Right ventricle myocardium inferior (tissue), 1 donor: ENCODE measurements at regions not wholly inside any gene's neighbourhood (a gene's known extent, or its start where the extent isn't known, plus 50 kb on each side); places are given as distances from the start of the nearest gene placed in this dataset.

Experiments used
- ATAC-seq: fragments of 200-7000 bp; cut with Tn5 transposase; one replicate; pipeline ENCODE4 v1.9.1; 2020; ENCODE audit warnings: mild to moderate bottlenecking, moderate library complexity
- DNase-seq: peaks from one replicate; pipeline ENCODE4 v3.0.0; 2021; ENCODE audit errors: missing footprints
- intact Hi-C: fragments of 100-400 bp; cut with DNase I; formaldehyde crosslinking; loops from one replicate; pipeline ENCODE4 v1.11.0; 2022
- donor health status: DM: no; HTN: yes; CAD: no; lungs with severe emphysema.

DNA sequence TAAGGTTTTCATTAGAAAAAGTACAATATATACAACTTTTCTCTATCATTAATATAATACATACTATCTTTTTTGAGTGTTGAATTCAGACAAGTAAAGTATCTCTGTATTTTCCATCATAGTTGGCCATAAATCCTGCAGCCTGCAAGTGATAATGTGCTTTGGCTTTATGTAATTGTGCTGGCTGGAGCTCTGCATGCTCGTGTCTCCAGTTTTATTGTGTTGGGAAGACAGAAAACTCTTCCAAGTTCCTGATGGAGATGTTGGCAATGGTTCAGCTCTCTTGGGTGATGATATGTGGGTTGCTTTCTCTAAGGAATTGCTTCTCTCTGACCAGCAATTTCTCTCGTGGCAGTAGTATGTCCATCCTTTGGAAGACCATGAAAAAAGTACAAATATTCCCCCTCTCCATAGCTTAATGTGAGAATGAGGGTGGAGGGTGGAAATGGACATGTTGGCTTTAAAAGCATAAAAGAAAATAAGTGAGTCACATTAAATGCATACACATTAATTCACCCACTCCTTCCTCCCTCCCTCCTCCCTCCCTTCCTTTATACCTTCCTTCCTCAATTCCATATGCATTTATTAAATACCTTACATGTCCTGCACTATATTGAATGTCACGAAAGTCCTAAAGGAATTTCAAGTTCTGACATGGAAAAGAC lies 344.2 kb downstream of the MTX2 start:
- intact Hi-C loops: no loop called here
- ATAC-seq: no peak

DNA sequence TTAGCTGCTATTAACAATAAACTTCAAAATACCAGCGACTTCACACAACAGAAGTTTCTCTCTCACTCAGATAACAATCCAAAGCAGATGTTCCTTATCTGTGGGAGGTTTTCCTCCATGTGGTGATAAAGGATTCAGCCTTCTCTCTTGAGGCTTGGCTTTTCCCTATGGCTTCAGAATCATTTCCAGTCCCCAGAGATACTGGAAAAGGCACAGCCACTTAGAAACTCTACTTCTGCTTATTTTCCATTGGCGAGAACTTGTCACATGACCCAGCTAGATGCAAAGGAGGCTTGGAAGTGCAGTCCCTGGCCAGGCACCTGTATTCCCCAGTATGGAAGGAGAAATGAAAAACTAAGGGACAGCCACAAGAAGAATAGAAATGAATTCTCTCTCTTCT lies 344.8 kb downstream of the MTX2 start:
- ATAC-seq (no peak), DNase-seq (no peak)
- intact Hi-C loops: no loop called here

More for the DNA sequence above, 344.2 kb downstream of the MTX2 start:
- no peak for DNase-seq

DNA sequence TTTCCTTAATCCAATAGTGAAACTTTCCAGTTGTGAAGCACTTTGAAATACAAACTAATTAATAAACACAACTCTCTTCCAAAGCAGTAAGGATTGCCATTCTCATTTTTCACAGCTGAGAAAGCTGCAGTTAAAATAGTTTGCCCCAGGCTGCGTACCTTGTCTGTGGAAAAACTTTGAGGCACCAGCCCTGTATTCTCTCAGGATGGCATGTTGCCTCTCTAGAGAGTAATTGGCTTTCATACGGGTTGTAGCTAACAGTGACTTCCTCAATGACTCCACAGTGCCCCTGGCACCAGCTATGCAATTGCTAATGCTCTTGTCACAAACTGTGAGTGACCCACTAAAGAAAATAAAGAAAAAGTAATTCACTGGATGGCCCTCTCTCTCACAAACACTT lies 345.7 kb downstream of the MTX2 start:
- no peak for ATAC-seq
- DNase-seq: no peak
- intact Hi-C loops: no loop called here

DNA sequence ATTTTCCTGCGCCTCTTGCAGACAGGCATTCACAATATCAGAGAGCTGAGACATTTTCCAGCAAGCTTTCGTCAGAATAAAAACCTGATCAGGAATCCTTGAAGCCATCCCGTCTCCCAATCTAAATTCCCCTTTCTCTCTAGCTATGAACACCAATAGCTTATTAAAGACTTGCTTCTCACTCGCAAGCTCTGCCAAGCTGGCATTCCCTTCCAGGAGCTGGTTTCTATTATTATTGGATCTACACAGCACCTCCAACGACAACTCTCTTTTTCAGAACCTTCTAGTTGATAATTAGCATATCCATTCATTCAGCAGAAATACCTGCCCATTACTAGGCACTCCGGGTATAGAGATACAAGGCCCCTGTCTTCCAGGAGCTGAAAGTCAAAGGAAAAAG lies 350.3 kb downstream of the MTX2 start:
- intact Hi-C loops: no loop called here
- ATAC-seq (peak; percentile 70), DNase-seq (peak; percentile 34)

DNA sequence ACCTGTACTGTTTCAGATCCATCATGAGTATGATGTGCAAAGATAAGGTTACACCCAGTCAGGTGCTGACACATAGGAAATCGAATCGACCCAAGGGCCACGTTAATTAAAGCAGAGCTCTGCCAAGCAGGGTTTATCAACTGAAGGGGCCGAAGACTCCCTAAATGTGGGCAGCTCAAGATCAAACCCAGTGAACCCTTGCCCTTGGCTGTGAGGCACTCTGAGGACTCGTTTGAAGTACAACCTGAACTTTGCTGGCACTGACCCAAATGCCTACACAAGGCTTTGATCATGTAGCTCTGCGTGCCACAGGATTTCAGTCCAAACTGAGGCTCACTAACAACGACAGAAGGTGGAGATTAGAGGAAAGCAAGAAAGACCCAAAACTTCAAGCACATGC lies 352.1 kb downstream of the MTX2 start:
- no peak for ATAC-seq
- intact Hi-C loops: no loop called here
- DNase-seq: no peak

DNA sequence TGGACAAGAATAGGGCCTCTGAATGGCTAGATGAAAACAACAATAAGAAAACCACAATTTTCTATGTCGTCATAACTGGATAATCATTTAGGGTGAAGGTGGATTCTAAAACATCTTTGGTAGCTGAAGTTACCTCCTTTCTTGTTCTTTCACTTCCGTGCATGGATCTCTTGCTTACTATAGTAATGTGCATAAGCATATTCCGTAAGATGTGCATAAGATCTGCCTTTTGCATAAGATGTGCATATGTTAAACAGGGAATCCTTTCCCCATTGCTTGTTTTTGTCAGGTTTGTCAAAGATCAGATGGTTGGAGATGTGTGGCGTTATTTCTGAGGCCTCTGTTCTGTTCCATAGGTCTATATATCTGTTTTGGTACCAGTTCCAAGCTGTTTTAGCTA lies 353.6 kb downstream of the MTX2 start:
- ATAC-seq (no peak), DNase-seq (no peak)
- intact Hi-C loops: no loop called here

DNA sequence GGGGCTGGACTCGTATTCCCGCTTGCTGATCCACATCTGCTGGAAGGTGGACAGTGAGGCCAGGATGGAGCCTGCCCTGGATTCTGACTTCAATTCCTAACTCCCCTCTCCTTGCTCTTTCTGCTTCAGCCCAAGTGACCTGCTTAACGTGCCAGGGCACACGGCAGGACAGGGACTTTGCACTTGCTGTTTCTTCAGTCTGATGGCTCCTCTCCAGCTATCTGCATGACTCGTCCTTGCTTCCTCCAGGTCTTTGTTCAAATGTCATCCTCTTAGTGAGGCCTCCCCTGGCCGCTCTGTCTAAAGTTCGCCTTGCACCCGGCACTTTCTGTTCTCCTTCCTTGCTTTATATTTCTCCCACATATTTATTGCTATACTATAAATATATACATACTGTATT lies 357.6 kb downstream of the MTX2 start:
- DNase-seq (no peak), ATAC-seq (no peak)
- intact Hi-C loops: no loop called here

DNA sequence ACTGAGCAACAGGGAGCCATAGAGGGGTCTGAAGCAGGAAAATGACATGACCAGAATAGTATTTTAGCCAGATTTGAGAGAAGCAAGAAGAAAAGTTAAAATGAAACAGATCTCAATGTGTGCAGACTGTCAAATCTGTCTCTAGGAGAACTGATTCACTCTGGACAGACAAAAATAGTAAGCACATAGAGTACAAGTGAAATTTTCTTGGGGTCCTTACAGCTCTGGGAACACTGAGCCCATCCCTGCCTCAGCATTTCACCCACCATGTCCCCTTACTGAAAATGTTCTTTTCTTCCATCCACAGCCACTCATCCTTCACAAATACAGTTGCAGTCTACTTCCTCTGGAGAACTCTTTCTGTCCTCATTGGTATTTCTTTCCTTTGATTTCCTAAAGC lies 359.2 kb downstream of the MTX2 start:
- DNase-seq: no peak
- intact Hi-C loops: no loop called here
- ATAC-seq: no peak

DNA sequence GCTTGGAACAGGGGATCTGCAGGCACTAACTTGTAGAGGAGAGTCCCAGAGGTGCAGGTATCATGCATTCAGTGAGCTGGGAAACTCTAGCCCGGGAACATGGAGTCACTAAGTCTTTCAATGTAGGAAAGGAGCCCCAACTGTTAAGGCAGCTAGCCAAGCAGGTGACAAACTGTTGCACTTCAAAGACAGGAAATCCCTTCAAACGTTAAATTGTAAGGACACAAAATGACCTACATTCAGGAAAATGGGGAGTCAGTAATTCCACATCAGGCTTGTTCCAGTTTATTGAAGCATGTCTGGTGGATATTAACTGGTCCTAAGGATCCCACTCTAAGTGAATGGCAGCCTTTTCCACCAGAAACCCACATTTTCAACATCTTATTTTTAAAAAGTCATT lies 364.5 kb downstream of the MTX2 start:
- DNase-seq (no peak), ATAC-seq (no peak)
- intact Hi-C loops: no loop called here

DNA sequence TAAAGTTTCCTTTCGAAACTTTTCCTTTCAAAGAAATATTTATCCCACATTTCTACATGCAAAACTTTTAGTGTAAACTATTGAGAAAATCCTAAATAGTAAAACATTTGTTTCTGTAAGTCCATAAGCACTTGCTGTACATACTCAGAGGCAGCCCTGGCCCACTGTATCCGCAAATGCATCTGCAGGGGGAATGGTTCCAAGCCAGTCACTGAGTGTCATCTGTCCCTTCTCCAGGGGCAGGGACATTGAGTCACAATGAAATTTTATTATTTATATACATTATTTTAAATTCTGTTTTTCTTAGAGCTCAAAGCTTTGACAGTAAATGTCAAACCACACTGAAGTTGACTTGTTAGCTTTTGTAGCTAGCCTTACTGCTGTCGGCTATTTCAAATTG lies 367.2 kb downstream of the MTX2 start:
- intact Hi-C loops: loop anchor here (2.0 to 5.0 kb wide), 2 partner anchors 82 to 179 kb away; no protein-coding TSS in a partner anchor
- DNase-seq: no peak
- ATAC-seq: no peak

DNA sequence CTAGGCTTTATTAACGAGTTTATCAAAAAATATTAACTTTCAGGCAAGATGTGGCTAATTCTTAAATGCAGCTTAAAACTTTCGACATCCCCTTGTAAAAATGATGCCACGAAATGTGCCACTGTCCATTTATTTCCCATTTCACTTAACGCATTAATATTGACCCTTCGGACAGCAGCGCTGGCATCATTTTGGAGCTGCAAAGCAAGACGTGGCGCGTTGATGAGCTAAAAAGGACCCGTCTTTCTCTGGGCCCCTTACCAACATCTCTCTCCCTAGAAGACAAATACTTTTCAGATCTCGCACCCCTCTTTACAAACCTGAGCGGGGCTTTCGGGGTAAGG lies 367.9 kb downstream of the MTX2 start:
- intact Hi-C loops: loop anchor here (2.0 to 5.0 kb wide), 2 partner anchors 82 to 180 kb away; no protein-coding TSS in a partner anchor
- DNase-seq: no peak
- no peak for ATAC-seq

DNA sequence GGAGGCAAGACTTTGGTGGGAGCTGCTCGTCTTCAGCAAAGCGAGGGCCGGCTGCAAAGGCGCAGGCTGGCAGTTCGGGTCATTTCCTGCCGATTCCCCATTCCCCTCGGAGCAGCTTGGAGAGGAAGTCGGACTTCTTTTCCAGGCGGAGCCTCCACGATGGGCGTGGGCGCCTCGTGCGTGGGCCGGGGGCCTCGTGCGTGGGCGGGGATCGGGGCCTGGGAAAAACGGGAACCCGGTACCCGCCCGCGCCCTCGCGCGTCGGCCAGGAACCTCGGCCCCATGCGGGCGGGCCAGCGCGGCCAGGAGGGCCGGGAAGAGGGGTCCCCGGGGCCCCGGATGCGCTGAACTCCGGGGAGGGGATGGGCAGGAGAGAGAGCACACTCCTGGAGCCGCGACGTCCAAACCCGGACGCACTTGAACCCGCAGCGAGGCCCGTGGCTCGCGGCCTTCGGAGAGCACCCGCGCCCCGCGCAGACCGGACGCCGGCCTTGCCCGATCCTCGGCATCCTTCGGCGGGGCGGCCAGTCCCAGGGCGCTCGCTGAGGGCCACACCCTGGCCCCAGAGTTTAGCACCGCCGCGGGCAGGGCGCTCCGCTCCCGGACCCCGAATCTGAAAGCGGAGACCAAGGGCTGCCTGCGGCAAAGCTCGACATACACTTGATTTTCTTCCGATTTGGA lies 368.4 kb downstream of the MTX2 start:
- intact Hi-C loops: loop anchor here (1.0 to 5.0 kb wide), 4 partner anchors 83 to 511 kb away; no protein-coding TSS in a partner anchor
- peak; percentile 28 for ATAC-seq
- DNase-seq: peak; percentile 68

DNA sequence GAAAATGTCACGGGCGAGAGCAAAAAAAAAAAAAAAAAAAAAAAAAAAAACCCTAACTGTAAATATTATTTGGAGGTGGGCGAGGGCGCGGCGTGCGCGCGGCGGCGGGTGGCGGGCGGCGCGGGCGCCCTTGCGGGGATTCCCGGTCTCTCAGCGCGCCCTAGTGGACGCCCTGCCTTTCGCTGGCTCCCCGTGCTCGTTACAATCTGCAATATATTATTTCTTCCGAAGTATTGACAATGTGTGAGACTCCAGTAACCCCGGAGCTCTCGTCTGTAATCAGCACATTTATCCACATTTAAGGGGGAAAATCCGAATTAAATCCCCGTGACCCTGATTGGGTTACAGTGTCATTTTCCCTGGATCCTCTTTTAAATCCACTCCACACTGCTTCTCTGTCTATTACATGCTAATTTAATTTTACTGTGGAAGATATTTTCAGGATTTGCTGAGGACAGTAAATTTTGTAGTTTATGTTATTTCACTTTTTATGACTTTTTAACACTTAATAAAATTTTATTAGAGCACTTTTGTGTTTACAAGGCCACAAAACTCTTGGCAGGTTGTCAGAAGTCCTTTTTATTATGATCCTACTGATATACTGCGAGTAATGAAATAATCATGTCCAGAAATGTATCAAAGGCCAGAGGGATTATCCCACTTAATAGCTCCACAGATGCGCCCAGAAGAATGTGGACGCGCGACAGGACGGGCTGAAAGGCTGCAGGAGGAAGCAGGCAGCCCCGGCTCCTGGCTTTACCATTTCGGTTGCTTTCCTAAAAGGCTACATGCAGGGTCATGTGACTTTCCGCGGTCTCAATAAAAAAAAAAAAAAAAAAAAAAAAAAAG lies 369.1 kb downstream of the MTX2 start:
- peak; percentile 76 for DNase-seq
- peak; percentile 91 for ATAC-seq
- intact Hi-C loops: loop anchor here (1.0 to 5.0 kb wide), 3 partner anchors 181 to 512 kb away; no protein-coding TSS in a partner anchor

DNA sequence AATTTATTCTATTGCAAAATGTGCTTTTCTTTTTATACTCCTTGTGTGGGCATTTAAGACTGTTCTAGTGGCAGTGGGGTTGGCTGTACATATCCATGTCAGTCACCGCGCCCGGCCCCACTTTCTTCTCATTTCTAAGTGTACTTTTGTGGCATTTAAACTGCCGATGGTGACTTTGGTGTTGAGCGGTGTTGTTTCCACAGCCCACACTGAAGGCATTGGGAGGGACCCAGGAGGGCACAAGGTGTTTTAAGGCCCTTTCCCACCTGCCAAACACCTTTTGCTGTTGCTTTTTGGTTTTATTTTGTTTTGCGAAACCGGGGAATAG lies 369.7 kb downstream of the MTX2 start:
- intact Hi-C loops: loop anchor here (2.0 to 5.0 kb wide), 2 partner anchors 182 to 512 kb away; no protein-coding TSS in a partner anchor
- DNase-seq (no peak), ATAC-seq (no peak)

DNA sequence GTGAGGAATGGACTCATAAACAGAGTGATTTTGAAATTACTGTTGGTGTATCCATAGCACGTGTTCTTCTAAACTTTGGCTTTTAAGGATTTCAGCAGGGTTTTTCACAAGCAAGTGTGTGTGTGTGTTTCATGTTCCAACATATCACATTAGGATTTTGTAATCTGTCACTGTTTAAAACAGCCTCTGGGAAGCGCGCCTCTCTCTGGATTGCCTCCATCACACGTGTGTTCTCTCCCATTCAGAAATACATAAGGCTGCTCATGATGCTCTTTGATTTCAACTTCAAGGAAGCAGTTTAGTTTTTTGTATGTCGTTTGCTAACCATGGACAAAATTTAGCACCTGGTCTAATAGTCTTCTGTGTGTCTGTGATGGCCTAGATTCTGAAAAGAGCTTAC lies 370.4 kb downstream of the MTX2 start:
- DNase-seq: no peak
- ATAC-seq: no peak
- intact Hi-C loops: loop anchor here (2.0 to 5.0 kb wide), 2 partner anchors 182 to 513 kb away; no protein-coding TSS in a partner anchor

DNA sequence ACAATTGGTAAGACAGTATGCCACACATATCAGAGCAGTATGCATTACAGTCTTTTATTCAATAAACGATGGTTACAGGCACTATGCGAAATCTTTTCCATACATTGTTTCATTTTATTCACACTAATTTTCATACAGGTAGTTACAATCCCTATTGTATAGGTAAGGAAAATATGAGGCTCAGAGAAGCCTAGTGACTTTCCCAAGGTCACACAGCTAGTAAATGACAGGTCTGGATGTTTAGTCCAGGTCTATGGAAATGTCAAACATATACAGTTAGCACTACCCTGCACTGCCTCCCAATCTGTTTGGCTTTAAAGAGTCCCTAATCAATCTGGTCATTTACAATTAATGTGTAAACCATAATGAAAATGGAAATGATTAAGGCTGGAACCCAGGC lies 372.2 kb downstream of the MTX2 start:
- DNase-seq (no peak), ATAC-seq (no peak)
- intact Hi-C loops: no loop called here

DNA sequence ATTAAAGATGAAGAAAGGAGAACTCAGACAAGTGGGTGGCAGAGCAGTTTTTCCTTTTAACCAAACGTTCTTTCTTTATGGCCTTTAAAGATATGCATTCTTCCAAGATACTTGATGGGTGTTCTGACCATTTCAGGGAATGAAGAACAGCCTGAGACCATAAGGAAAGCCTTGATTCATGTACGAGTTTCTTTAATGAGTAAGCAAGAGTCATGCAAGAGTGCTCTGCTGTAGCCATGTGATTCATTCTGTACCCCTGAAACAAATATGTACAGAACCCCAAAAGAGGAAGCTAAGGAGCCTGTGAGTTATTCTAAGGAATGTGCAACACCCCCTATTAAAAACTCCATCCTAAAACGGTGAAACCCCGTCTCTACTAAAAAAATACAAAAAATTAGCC lies 372.8 kb downstream of the MTX2 start:
- intact Hi-C loops: no loop called here
- ATAC-seq (no peak), DNase-seq (no peak)

DNA sequence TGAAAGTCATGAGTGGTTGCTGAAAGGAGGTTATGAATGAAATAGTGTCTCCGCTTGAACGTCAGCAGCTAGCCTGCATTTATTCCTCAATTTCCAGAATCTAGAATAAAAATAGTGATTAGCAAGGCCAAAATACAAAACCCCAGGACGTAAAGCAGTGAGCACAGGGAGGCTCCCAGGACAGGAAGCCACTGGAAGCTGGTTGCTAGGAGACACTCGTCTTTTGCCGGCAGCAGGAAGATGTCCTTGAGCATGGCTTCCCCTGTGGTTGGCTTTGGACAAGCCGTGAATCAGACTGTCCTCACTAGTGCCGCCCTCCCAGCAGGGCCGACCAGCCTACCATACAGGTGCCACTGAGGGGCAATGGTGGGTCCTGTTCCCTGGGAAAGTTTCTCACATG lies 374.4 kb downstream of the MTX2 start:
- DNase-seq: no peak
- no peak for ATAC-seq
- intact Hi-C loops: no loop called here

DNA sequence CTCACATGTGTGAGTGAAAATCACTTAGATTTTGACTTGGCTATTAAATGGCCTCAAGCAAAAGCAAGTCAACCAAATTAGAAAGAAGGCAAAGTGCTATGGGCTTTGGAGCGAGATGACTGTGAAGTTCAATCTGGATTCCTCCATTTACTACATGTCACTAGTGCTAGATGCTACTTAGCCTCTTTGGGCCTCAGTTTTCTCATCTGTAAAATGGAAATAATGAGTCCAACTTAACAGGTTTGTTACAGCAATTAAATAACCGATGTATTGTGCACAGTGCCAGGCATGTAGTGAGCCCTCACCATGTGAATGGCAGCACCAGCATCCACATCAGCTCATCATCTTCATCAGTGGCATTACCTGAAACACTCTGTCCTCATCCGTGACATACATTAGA lies 376.3 kb downstream of the MTX2 start:
- no peak for DNase-seq
- ATAC-seq: no peak
- intact Hi-C loops: no loop called here
